Endometrium (tissue), 2 donors: ENCODE measurements at regions not wholly inside any gene's neighbourhood (a gene's known extent, or its start where the extent isn't known, plus 50 kb on each side); places are given as distances from the start of the nearest gene placed in this dataset.
"Not testable (repeated sequence)": the region's sequence is repeated elsewhere in the genome, so short reads cannot be mapped to it uniquely, and the experiment has no call there.

ENCODE experiments used
- FAIRE-seq: peaks from 2 replicates; lab custom pipeline; 2012; peaks lifted over from hg19 to GRCh38; lab: Jason Lieb, UNC
- donor health status: control.
- donor health status: control.

DNA sequence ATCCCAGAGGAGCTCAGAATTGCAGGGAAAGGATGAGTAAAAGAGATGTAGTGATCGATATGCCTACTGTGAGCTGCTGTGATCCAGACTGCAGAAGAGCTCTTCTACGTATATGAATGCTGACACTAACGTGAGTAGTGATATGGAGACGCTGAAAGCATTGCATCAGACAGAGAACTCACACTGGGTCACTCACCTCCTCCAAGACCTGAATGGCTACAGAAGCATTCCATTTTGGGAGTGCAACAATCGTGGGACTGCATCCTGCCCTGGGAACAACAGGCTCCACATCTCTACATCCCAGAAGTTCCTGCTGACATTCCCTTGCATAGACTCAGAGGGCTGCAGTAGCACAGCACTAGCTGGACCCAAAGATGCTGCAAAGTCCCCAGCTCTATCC, 755.9 kb upstream of the MEF2C start:
- no peak for FAIRE-seq

GRCh38 chr5:89634176-89634575, 751.2 kb upstream of the MEF2C start:
- not testable (repeated sequence) for FAIRE-seq

GRCh38 chr5:89630064-89630463, 747.1 kb upstream of the MEF2C start:
- not testable (repeated sequence) for FAIRE-seq

GRCh38 chr5:89628876-89629635, 746.1 kb upstream of the MEF2C start:
- peak; percentile 85 for FAIRE-seq

DNA sequence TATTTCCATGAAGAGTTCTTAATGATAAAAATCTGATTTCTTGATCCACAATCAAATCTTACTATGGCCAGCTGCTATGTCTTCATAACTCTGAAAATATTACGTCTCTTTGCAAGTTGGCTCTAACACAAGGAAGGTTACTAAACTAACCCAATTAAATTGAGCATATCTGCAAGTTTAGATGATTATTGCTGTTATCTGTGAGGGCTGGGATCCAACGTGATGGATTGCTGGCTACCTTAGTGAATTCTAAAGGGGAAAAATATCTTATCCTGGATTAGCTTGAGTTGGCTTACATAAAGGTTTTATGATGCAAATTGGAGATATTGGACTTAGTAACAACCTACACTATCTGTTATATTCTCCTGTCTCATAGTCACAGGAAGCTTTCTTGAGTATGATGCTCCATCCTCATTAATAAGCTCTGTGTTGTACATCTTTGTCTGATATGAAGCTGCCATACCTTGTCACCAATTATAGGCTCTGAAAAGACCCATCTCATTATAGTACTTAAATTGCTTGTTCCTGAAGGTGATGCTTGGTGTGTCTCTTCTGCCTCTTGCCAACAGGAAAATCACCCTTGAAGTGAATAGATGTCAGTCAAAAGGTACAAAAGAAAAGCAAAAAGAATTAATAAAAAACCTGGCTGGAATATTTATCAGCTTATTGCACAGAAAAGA, 733.0 kb upstream of the MEF2C start:
- no peak for FAIRE-seq

- no peak for FAIRE-seq
Measured at GRCh38 chr5:89613222-89613956, 730.4 kb upstream of the MEF2C start.

DNA sequence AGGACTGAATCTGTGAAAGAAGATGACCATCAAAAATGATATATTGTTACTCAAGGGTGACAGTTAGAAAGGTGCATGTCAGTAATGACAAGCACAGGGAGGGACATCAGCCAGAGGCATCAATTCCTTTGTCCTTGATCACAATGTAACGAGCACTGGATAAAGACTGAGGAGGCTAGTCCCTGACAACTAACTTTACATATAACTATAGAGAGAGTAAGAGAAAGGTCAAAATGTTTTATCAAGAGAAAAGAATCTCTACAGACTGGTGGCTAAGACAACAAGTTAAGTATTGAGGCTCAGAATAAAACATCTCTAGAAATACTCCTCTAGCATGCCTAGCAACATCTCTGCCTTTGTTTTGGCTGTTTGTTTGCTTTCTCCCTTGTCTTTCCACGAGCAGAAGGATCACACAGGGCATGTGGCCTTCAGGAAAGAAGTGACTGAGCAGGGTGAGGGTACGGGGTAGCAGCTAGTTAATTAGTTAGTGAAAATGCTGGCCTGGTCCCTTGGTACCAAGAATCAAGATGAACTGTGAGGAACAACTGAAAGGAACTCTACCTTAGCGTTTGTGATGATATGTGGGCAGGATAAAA, 724.1 kb upstream of the MEF2C start:
- no peak for FAIRE-seq

GRCh38 chr5:89604342-89604741, 721.4 kb upstream of the MEF2C start:
- FAIRE-seq = no peak

- FAIRE-seq = no peak
Measured at GRCh38 chr5:89601880-89602279, 718.9 kb upstream of the MEF2C start.

DNA sequence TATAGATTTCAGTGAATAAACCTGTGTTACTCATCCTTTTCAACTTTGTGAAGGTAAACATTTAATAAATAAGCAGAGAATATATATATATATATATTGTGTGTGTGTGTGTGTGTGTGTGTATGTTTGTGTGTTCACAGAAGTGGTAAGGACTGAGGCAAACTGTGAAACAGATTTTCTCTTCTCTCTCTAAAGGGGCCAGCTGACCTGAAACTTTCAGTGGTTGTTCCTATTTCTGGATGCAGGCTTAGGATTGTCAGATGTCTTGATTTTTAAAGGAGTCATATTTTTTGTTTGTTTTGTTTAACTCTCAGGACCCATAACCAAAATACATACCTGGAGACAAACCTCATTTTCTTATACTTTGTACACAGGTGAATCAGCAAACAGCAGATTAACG, 714.9 kb upstream of the MEF2C start:
- FAIRE-seq = no peak

- FAIRE-seq = no peak
Measured at GRCh38 chr5:89596821-89597220, 713.8 kb upstream of the MEF2C start.

DNA sequence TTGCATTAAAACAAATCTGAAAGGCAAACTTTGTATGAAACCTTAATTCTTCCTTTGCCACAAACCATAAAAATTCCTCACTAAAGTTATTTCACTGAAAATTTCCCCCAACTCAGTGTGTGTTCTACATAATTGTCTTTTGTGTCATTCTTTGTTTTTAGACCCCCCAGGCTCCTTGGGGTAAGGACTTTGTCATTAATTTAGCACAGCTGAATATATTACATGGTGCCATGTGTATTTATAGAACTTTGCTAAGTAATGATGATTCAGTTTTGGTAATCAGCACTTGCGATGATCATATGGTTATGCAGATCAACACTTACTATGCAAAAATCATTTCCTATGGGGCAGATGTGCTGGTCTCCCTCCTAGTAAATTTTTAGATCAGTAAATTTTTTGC, 712.1 kb upstream of the MEF2C start:
- no peak for FAIRE-seq

DNA sequence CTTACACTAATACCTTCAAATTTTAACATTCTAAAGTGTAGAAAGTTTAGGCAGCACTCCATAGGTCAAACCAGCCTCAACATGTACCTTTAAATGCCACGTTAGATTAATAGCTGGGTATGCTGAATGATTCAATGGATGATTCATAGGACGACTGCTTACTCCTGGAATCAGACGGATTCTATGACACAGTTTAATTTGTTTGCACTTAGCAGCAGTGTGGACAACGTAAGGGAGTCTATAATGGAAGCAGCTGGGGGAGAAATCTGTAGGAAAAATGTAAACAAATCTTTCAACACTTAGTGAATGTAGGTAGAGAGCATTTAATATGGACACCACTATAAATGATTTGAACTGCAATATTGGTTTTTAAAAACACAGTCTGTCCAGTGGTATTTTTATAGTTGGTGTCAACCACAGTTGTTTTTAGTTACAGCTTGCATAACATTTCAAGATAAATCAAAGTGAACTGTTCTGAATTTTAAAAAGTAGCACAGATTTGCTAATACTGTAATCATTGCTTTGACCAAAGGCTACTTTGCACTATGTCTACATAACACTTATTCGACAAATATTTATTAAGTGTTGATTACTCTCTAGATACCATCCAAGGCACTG, 701.5 kb upstream of the MEF2C start:
- no peak for FAIRE-seq

- FAIRE-seq = no peak
Measured at GRCh38 chr5:89583534-89583933, 700.5 kb upstream of the MEF2C start.

DNA sequence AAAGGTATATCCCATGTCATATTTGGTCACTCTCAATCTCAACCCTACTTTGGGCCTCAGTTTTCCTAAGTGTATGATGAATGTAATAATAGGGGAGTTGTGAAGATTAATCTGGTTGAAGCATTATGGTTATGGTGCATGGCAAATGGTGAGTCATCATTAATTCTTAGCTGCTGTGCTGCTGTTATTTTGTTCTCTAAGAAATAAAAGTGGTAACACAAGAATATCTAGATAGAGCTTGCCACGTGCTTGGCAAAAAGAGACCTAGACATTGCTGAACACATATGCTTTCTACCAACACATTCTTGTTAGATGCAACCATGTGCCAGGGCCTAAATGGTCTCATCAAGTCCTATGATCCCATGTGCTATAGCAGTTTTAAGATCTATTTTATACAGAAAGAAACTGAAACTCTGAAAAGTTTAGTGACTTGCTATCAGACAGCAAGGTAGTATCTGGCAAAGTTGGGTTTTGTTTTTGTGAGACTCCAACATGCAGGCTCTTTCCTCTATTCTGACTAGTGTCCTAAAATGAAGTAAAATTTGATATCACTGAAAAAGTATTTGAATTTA, 699.9 kb upstream of the MEF2C start:
- FAIRE-seq = no peak

- FAIRE-seq = no peak
Measured at GRCh38 chr5:89580976-89581375, 698.0 kb upstream of the MEF2C start.

DNA sequence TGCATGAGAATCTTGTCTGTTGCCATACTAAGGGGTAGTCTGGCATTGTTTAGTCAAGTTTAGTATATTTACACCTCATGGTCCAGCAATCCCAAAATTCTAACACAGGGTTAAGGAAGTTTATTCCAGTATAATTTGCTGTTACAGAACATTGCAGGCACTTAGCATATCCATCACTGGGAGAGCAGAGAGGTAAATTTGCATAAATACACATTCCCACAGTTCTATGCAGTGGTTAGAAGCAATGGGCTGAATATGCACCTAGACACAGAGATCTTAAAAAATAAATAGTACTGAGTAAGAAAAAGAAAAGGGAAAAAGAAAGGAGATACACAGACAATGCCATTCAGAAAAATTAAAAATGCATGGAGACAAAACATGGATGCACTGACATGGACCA, 692.3 kb upstream of the MEF2C start:
- FAIRE-seq = no peak

DNA sequence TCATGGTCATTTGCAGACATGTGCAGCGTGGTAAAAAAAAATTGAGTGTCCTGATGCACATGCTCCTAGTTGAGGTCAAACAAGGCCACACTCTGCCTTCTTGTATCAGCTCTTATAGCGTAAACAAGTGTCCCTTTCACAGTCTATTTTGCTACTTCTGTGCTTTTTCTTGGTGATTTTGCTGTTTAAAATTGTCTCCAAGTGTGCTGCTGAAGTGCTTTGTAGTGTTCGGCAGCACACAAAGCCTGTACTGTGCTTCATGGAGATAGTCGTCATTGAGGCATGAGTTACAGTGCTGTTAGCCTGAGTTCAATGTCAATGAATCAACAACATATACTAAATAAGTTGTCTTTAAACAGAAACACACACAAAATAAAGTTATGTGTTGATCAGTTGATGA, 690.4 kb upstream of the MEF2C start:
- no peak for FAIRE-seq

- no peak for FAIRE-seq
Measured at GRCh38 chr5:89572696-89573095, 689.7 kb upstream of the MEF2C start.

DNA sequence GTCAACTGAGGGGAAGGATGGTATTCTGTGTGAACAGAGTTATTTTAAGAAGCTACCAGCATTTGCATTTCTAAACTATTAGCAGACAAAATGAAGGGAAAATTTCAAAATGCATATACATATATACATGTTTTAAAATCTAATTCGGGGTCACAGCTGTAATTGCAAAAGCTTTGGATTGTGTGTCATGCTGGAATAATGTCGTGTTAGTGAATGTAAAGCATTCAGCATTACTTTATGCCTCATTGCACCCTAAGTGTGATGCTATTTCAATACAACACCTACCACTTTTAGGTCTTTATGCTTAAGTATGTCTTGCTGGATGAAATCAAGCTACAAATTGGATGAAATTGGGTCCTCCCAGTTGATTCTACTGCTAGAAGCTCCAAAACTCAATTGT, 687.6 kb upstream of the MEF2C start:
- no peak for FAIRE-seq

GRCh38 chr5:89566340-89566739, 683.4 kb upstream of the MEF2C start:
- no peak for FAIRE-seq

- FAIRE-seq = no peak
Measured at GRCh38 chr5:89560696-89561095, 677.7 kb upstream of the MEF2C start.
